ENCODE measurements at regions not wholly inside any gene's neighbourhood (a gene's known extent, or its start where the extent isn't known, plus 50 kb on each side); places are given as distances from the start of the nearest gene placed in this dataset.

DNA sequence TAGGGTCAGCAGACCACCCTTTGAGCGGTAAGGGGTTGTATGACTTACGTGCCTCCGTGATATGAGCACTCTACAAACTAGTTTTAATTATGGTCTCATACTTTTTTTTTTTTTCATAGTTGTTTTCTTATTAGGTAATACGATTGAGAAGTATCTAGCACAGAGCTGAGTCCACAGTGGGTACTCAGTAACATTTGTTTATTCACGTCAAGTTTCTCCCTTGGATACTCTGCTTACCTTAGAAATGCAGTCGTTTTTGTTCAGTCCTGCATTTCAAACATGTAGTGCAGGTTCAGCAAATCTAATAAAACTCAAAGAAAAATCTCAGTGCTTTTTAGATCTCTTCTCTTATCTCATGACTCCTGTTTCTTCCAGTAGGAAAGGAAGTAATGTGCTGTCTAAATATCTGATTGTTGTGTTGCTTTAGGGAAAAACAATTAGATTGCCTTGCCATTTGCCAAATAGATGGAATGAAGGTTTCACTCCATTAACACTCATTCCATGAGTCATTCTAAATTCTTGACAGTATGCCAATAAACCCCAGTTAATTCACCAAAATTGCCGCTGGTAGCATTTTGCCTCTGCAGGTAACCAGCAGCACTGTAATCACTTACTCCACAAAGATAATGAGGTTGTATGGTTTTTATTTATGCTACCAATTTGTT is 118.9 kb downstream of the PTCSC3 start:
- TF ChIP-seq, protein P1, sequence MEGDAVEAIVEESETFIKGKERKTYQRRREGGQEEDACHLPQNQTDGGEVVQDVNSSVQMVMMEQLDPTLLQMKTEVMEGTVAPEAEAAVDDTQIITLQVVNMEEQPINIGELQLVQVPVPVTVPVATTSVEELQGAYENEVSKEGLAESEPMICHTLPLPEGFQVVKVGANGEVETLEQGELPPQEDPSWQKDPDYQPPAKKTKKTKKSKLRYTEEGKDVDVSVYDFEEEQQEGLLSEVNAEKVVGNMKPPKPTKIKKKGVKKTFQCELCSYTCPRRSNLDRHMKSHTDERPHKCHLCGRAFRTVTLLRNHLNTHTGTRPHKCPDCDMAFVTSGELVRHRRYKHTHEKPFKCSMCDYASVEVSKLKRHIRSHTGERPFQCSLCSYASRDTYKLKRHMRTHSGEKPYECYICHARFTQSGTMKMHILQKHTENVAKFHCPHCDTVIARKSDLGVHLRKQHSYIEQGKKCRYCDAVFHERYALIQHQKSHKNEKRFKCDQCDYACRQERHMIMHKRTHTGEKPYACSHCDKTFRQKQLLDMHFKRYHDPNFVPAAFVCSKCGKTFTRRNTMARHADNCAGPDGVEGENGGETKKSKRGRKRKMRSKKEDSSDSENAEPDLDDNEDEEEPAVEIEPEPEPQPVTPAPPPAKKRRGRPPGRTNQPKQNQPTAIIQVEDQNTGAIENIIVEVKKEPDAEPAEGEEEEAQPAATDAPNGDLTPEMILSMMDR (IDR thresholded peaks at IDR 0.05; ENCODE audit: extremely low read depth in 1 of 2, insufficient read depth in 1 of 2, low read depth in 1 of 2, low read length in 2 of 2), result no peak
- TF ChIP-seq MYC (IDR thresholded peaks at IDR 0.05; ENCODE audit: low read depth, low read length), result no peak

All from endothelial cell of umbilical vein (primary cell).